ENCODE measurements at regions not wholly inside any gene's neighbourhood (a gene's known extent, or its start where the extent isn't known, plus 50 kb on each side); places are given as distances from the start of the nearest gene placed in this dataset.

DNA sequence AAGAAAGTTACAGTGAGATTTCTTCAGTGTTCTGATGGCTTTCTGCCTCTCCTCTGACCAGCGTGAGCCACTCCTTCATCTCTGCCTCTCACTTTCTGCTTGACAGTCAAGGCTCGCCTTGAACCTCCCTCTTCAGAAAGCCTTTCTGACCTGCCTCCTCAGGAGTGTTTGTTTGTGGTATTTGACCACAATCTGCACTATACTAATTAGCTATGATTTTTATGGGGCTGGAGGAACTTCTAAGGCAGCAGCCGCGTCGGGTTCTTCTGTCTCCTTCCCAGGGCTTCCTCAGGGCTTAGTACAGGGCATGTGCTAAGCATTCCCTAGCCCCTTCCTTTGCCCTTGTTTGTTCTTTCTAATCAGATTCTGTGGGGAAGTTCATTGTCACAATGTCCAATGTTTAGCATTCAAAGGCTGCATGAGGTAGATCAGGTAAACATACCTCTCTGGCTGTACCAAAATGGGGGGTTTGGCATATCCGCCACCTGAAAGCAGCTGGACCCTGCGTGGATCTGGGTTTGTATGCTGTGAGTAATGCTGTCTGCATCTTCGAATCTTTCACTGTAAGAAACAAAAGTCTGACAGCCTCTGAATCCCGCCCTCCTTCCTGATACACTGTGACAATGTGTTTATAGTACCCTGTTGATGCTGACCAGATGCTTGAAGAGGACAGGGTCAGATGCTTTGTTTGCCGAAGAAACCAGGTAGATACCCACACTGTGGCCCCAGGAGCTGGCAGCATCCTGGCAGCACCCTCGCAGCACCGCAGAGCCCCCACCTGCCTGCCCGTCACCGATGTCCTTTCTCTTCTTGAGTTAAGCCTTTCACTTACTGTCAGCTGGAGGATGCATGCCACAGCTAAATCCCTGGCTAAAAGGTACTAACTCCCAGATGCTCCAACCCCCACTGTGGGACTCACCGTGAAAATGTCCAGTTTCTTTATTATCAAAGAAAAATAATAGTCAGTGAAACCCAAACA lies 260.8 kb upstream of the HDAC4 start:
- H3K9ac ChIP-seq (ENCODE audit: low read length) = no peak overlapping the region
- H3K4me1 ChIP-seq (ENCODE audit: insufficient read depth, low read length, severe bottlenecking) = no peaks in the 10 kb centered on the region
- H3K9me2 ChIP-seq (ENCODE audit: low read depth, low read length) = no peaks in the 10 kb centered on the region
- H3K27ac ChIP-seq (ENCODE audit: low read depth, low read length, poor library complexity, severe bottlenecking) = no peak overlapping the region
- no peaks in the 10 kb centered on the region for H4K20me1 ChIP-seq (ENCODE audit: insufficient read depth, low read length)
- no peaks in the 10 kb centered on the region for H3K36me3 ChIP-seq (ENCODE audit: insufficient read depth, low read length)
- no peak overlapping the region for H3K4me3 ChIP-seq (ENCODE audit: low read depth, low read length, poor library complexity, severe bottlenecking)
- H3K4me2 ChIP-seq (ENCODE audit: low read length) = no peak overlapping the region
- H3F3A ChIP-seq (ENCODE audit: insufficient read depth, low read length) = no peaks in the 10 kb centered on the region
- no peaks in the 10 kb centered on the region for H3K9me3 ChIP-seq (ENCODE audit: low read length)
- H3K27me3 ChIP-seq (ENCODE audit: insufficient read depth, low read length) = no peaks in the 10 kb centered on the region
- TF ChIP-seq, protein P1, sequence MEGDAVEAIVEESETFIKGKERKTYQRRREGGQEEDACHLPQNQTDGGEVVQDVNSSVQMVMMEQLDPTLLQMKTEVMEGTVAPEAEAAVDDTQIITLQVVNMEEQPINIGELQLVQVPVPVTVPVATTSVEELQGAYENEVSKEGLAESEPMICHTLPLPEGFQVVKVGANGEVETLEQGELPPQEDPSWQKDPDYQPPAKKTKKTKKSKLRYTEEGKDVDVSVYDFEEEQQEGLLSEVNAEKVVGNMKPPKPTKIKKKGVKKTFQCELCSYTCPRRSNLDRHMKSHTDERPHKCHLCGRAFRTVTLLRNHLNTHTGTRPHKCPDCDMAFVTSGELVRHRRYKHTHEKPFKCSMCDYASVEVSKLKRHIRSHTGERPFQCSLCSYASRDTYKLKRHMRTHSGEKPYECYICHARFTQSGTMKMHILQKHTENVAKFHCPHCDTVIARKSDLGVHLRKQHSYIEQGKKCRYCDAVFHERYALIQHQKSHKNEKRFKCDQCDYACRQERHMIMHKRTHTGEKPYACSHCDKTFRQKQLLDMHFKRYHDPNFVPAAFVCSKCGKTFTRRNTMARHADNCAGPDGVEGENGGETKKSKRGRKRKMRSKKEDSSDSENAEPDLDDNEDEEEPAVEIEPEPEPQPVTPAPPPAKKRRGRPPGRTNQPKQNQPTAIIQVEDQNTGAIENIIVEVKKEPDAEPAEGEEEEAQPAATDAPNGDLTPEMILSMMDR (IDR thresholded peaks at IDR 0.05; ENCODE audit: low read length) = no peak
- no peak for TF ChIP-seq EZH2 (IDR thresholded peaks at IDR 0.05; ENCODE audit: borderline replicate concordance, low read length)
- no peaks in the 10 kb centered on the region for H3K79me2 ChIP-seq (ENCODE audit: insufficient read depth, low read length)
- H2AFZ ChIP-seq (ENCODE audit: low read length) = no peak overlapping the region

DNA sequence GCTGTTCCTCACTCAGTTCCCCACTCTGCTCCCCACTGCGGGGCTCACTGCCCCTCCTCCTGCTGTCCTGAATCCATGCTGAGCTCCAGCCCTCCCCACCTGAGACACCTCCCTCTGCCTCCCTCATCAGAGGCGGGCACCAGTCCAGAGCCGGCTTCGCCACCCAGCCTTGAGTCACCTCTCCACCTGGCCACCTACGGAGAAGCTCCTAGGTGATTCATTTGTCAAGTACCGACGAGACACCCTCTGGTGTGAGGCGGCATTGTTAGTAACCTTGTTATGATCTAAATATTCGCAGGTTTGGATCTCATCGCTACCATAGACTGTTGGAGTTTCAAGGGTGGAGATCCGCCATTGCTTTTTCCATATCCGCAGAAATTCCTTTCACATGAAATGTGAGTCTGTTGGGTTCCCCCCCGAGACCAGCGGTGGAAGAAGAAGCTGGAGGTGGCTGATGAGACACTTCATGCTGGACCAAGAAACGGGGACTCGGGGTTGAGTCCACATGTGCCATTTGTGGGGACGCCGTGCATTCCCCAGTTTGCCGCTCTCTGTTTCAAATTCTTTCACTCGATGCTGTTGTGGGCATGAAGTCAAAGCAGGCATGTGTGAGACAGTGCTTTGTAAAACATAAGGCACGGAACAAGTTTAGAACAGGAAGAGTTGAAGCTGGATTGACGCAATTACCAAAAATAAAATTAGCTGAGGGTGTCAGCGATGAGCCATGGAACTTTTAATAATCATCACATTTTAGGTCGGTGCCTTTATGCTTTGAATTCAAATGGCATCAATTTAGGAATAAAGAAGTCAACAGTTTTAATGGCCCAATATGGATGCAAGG lies 259.8 kb upstream of the HDAC4 start:
- Histone ChIP-seq H3K9ac (ENCODE audit: low read length) (no peak overlapping the region), H3K4me2 (ENCODE audit: low read length) (no peak overlapping the region), H3K9me3 (ENCODE audit: low read length) (no peaks in the 10 kb centered on the region), H3K36me3 (ENCODE audit: insufficient read depth, low read length) (no peaks in the 10 kb centered on the region), H3K4me3 (ENCODE audit: low read depth, low read length, poor library complexity, severe bottlenecking) (no peak overlapping the region), H4K20me1 (ENCODE audit: insufficient read depth, low read length) (no peaks in the 10 kb centered on the region), H3K9me2 (ENCODE audit: low read depth, low read length) (no peaks in the 10 kb centered on the region), H3K4me1 (ENCODE audit: insufficient read depth, low read length, severe bottlenecking) (no peaks in the 10 kb centered on the region), H3F3A (ENCODE audit: insufficient read depth, low read length) (no peaks in the 10 kb centered on the region), H3K27me3 (ENCODE audit: insufficient read depth, low read length) (no peaks in the 10 kb centered on the region), H3K27ac (ENCODE audit: low read depth, low read length, poor library complexity, severe bottlenecking) (no peak overlapping the region), H3K79me2 (ENCODE audit: insufficient read depth, low read length) (no peaks in the 10 kb centered on the region), H2AFZ (ENCODE audit: low read length) (no peak overlapping the region)
- no peak for TF ChIP-seq EZH2 (IDR thresholded peaks at IDR 0.05; ENCODE audit: borderline replicate concordance, low read length)
- TF ChIP-seq, protein P1 (IDR thresholded peaks at IDR 0.05; ENCODE audit: low read length) = no peak

DNA sequence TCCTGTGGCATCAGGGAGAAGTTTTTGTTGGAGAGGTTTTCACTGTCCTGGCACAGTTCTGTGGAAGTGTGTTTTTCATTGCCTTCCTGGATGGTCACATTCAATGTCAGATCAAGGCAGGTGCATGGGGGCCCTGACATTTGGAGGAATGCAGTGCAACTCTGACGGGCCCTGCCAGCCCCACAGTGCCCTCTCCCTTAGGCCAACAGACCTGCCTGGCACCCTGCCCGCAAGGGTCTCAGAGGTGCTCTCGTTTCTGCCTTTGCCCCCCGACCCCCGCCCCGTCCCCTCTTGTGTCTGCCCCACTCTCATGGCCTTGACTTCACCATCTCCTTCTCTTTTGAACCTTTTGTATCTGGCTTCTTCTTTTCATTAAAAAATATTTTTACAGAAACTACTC lies 257.2 kb upstream of the HDAC4 start:
- Histone ChIP-seq H3K79me2 (ENCODE audit: insufficient read depth, low read length) (no peaks in the 10 kb centered on the region), H3K4me1 (ENCODE audit: insufficient read depth, low read length, severe bottlenecking) (no peaks in the 10 kb centered on the region), H3K27ac (ENCODE audit: low read depth, low read length, poor library complexity, severe bottlenecking) (no peak overlapping the region), H4K20me1 (ENCODE audit: insufficient read depth, low read length) (no peaks in the 10 kb centered on the region), H3K27me3 (ENCODE audit: insufficient read depth, low read length) (no peaks in the 10 kb centered on the region), H3K9me2 (ENCODE audit: low read depth, low read length) (no peaks in the 10 kb centered on the region), H3K9ac (ENCODE audit: low read length) (no peak overlapping the region), H3F3A (ENCODE audit: insufficient read depth, low read length) (no peaks in the 10 kb centered on the region), H3K4me2 (ENCODE audit: low read length) (no peak overlapping the region), H3K9me3 (ENCODE audit: low read length) (no peaks in the 10 kb centered on the region), H2AFZ (ENCODE audit: low read length) (no peak overlapping the region), H3K36me3 (ENCODE audit: insufficient read depth, low read length) (no peaks in the 10 kb centered on the region), H3K4me3 (ENCODE audit: low read depth, low read length, poor library complexity, severe bottlenecking) (no peak overlapping the region)
- TF ChIP-seq, protein P1 (IDR thresholded peaks at IDR 0.05; ENCODE audit: low read length) = no peak
- TF ChIP-seq EZH2 (IDR thresholded peaks at IDR 0.05; ENCODE audit: borderline replicate concordance, low read length) = no peak

Measured in OCI-LY1 (cell line).